Bronchial epithelial cell (primary cell): ENCODE measurements at regions not wholly inside any gene's neighbourhood (a gene's known extent, or its start where the extent isn't known, plus 50 kb on each side); places are given as distances from the start of the nearest gene placed in this dataset.

Experiments
- DNase-seq: peaks from one replicate; pipeline ENCODE4 v3.0.0-alpha.2; 2010; ENCODE audit warnings: low read depth
- FAIRE-seq: peaks from 2 replicates; lab custom pipeline; 2011; peaks lifted over from hg19 to GRCh38; lab: Jason Lieb, UNC
- H3K27me3 ChIP-seq: 2 replicates; pipeline ENCODE4 v1.5.1; 2011; ENCODE audit warnings: low read length; ENCODE audit not compliant: control insufficient read depth, insufficient read depth
- H3K36me3 ChIP-seq: 2 replicates; pipeline ENCODE4 v1.5.1; 2011; ENCODE audit warnings: low read length; ENCODE audit not compliant: control insufficient read depth, insufficient read depth
- H3K4me3 ChIP-seq: 2 replicates; pipeline ENCODE4 v1.5.1; 2011; ENCODE audit warnings: mild to moderate bottlenecking, low read depth, low read length, control low read depth
- TF ChIP-seq, protein P1 (sequence below): IDR thresholded peaks from 2 replicates; pipeline ENCODE4 v1.5.1; 2011; ENCODE audit warnings: mild to moderate bottlenecking, moderate library complexity, low read length, control low read depth, inconsistent platforms; ENCODE audit not compliant: insufficient read depth, severe bottlenecking

DNA sequence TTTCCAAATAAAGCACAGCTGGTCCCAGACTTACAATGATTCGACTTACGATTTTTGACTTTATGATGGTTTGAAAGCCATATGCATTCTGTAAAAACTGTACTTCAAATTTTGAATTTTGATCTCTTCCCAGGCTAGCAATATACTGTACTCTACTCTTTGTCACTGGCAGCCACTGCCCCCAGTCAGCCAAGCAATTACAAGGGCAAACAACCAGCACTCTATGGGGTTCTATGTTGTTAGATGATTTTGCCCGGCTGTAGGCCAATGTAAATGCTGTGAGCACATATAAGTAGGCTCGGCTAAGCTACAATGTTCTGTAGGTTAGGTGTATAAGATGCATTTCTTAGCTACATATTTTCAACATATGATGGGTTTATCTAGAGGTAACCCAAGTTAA, 217.3 kb downstream of the RAB38 start:
- FAIRE-seq (no peak), DNase-seq (no peak)
- TF ChIP-seq, protein P1, sequence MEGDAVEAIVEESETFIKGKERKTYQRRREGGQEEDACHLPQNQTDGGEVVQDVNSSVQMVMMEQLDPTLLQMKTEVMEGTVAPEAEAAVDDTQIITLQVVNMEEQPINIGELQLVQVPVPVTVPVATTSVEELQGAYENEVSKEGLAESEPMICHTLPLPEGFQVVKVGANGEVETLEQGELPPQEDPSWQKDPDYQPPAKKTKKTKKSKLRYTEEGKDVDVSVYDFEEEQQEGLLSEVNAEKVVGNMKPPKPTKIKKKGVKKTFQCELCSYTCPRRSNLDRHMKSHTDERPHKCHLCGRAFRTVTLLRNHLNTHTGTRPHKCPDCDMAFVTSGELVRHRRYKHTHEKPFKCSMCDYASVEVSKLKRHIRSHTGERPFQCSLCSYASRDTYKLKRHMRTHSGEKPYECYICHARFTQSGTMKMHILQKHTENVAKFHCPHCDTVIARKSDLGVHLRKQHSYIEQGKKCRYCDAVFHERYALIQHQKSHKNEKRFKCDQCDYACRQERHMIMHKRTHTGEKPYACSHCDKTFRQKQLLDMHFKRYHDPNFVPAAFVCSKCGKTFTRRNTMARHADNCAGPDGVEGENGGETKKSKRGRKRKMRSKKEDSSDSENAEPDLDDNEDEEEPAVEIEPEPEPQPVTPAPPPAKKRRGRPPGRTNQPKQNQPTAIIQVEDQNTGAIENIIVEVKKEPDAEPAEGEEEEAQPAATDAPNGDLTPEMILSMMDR = no peak
- Histone ChIP-seq H3K4me3 (no peak overlapping the region), H3K36me3 (no peaks in the 10 kb centered on the region), H3K27me3 (no peaks in the 10 kb centered on the region)

DNA sequence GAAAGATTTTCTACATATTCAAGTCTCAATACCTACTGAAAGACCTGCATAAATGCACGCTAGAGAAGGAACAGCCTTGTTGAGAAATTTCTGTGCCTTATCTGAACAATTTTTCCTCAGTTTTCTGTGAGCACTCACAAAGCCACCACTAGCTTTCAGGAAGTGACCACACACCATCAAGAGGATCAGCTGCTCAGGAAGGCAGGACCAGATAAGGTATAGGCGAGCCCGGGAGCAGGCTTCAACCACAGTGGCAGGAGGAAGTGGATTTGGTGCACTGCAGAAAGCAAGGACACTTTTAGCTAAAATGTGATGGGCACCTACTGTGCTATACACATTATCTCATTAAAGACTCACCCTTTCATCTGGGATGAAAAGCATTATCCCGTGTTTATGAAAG, 220.8 kb downstream of the RAB38 start:
- no peaks in the 10 kb centered on the region for H3K36me3 ChIP-seq
- DNase-seq (no peak), FAIRE-seq (no peak)
- H3K4me3 ChIP-seq = no peak overlapping the region
- H3K27me3 ChIP-seq = no peaks in the 10 kb centered on the region
- TF ChIP-seq, protein P1 = no peak

DNA sequence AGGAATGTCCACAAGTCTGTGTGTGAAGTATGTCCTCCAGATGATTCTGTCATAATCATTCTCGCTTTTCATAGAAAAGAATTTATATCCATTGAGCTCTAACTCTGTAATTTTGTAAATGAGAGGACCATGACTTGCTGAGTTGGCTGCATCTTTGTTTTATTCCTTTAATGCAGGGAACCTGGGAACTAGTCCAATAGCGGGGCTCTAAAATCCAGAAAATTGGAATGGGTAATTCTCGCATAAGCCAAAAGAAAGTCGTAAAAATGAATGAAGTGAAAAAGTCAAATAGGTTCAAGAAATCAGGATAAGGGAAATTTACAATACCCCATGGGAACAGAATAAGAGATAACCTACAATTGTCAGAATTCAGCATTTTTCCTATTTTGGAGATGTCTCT, 232.5 kb downstream of the RAB38 start:
- DNase-seq (no peak), FAIRE-seq (no peak)
- Histone ChIP-seq H3K27me3 (no peaks in the 10 kb centered on the region), H3K4me3 (no peak overlapping the region), H3K36me3 (no peaks in the 10 kb centered on the region)
- TF ChIP-seq, protein P1 = no peak

- TF ChIP-seq, protein P1 = no peak
- H3K36me3 ChIP-seq = no peaks in the 10 kb centered on the region
- H3K27me3 ChIP-seq = no peaks in the 10 kb centered on the region
- FAIRE-seq = no peak
- no peak for DNase-seq
- H3K4me3 ChIP-seq = no peak overlapping the region
Observed at GRCh38 chr11:87934182-87934581, 241.1 kb downstream of the RAB38 start.

GRCh38 chr11:87926250-87926970, 248.8 kb downstream of the RAB38 start:
- TF ChIP-seq, protein P1 = no peak
- Histone ChIP-seq H3K27me3 (no peaks in the 10 kb centered on the region), H3K4me3 (no peak overlapping the region), H3K36me3 (no peaks in the 10 kb centered on the region)
- peak; percentile 96 for DNase-seq
- peak; percentile 86 for FAIRE-seq

DNA sequence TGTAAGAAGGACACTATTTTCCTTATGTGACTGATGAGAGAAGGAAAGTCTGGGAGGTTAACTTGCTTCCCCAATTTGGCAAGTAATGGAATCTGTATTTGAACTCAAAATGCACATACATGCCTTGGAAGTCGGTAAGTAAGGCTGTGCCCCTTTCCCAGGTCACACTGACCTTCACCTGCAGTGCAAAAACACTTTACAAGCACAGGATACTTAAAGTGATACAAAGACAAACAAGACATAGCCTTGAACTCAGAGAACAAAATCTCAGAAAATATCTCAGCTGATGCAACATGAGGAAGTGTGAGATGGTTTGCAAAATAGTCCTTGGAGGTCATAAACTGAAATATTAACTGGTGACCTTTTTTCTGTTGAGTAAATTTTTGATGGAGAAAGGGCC, 251.1 kb downstream of the RAB38 start:
- no peaks in the 10 kb centered on the region for H3K27me3 ChIP-seq
- DNase-seq (no peak), FAIRE-seq (no peak)
- H3K4me3 ChIP-seq = no peak overlapping the region
- TF ChIP-seq, protein P1 = no peak
- H3K36me3 ChIP-seq = no peaks in the 10 kb centered on the region
